ENCODE measurements at regions not wholly inside any gene's neighbourhood (a gene's known extent, or its start where the extent isn't known, plus 50 kb on each side); places are given as distances from the start of the nearest gene placed in this dataset.

DNA sequence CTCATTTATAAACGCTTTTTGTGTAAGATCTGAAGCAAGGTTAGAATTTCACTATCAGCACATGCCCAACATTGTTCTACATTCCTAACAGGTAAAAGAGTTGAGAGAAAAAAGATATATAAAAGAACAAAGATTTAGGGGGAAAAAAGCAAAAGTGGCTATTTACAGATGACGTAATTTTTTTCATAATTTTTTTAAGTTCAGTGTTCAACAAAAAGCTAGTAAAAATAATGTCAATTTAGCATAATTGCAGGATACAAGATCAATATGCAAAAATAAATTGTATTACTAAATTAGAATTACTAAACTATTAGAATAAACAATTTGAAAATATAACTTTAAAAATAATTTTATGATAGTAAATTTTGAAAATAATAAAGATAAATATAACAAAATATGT is 405.0 kb downstream of the SEMA3D start:
- Histone ChIP-seq H3K27me3 (ENCODE audit: low read depth, low read length) (no peaks in the 10 kb centered on the region), H3K4me3 (ENCODE audit: low read length) (no peak overlapping the region), H3K27ac (ENCODE audit: low read length) (no peak overlapping the region), H3K36me3 (replicated peaks; ENCODE audit: low read depth, low read length) (no peaks in the 10 kb centered on the region), H3K9me3 (ENCODE audit: insufficient read depth, low read length) (no peaks in the 10 kb centered on the region), H4K20me1 (ENCODE audit: insufficient read depth, low read length) (no peaks in the 10 kb centered on the region), H3K4me2 (ENCODE audit: low read length) (no peak overlapping the region), H3K9ac (ENCODE audit: low read length) (no peak overlapping the region), H3K79me2 (ENCODE audit: low read length) (no peaks in the 10 kb centered on the region), H2AFZ (ENCODE audit: low read depth, low read length) (no peak overlapping the region), H3K4me1 (ENCODE audit: low read length) (no peaks in the 10 kb centered on the region)
- TF ChIP-seq, protein P1, sequence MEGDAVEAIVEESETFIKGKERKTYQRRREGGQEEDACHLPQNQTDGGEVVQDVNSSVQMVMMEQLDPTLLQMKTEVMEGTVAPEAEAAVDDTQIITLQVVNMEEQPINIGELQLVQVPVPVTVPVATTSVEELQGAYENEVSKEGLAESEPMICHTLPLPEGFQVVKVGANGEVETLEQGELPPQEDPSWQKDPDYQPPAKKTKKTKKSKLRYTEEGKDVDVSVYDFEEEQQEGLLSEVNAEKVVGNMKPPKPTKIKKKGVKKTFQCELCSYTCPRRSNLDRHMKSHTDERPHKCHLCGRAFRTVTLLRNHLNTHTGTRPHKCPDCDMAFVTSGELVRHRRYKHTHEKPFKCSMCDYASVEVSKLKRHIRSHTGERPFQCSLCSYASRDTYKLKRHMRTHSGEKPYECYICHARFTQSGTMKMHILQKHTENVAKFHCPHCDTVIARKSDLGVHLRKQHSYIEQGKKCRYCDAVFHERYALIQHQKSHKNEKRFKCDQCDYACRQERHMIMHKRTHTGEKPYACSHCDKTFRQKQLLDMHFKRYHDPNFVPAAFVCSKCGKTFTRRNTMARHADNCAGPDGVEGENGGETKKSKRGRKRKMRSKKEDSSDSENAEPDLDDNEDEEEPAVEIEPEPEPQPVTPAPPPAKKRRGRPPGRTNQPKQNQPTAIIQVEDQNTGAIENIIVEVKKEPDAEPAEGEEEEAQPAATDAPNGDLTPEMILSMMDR (IDR thresholded peaks at IDR 0.05; ENCODE audit: low read depth, low read length) = no peak
- no peak for TF ChIP-seq EZH2phosphoT487 (IDR thresholded peaks at IDR 0.05; ENCODE audit: low read depth)

DNA sequence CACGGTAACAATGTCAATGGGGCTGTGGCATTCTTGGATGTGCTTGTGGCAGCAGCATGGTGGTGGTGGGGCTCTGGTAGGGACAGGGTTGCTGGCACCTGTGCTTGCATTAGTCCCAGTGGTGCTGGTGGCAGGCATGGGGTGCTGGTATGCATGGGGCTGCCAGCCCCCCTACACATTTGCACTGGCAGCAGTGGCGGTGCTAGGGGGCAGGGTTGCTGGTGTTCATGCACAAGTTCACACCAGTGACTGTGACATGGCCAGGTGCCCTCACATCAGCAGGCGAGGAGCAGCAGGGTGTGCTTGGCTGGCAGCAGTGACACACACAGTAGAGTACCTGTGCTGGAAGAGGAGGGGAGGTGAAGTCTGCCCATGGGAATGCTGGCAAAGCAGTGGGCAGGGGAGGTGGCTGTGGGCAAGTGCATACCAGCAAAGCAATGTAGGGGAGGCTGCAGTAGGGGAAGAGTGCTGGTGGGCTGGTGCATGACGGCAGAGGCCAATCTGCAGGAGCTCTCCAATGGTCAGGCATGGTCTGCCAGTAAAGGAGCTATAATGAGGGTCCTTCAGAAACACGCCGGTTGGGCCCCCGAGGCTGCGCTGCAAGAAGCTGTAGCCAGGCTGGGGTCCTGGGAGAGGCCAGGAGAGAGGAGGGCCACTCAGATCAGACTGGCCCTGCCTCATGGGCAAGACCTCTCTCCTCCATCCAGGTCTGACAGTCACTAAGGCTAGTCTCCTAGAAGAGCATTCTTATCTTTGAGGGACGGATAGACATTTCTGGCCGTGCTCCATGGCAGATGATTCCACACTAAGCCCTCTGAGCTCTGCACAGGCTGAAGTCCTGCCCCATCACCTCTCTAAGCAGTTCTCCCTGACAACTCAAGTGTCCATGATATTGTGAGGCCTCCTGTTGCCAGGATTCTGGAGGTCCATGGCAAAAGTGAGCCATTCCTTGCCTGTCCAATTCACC is 406.4 kb downstream of the SEMA3D start:
- no peak overlapping the region for H3K4me2 ChIP-seq (ENCODE audit: low read length)
- no peak for TF ChIP-seq EZH2phosphoT487 (IDR thresholded peaks at IDR 0.05; ENCODE audit: low read depth)
- TF ChIP-seq, protein P1 (IDR thresholded peaks at IDR 0.05; ENCODE audit: low read depth, low read length) = no peak
- no peak overlapping the region for H3K4me3 ChIP-seq (ENCODE audit: low read length)
- H3K36me3 ChIP-seq (replicated peaks; ENCODE audit: low read depth, low read length) = no peaks in the 10 kb centered on the region
- H2AFZ ChIP-seq (ENCODE audit: low read depth, low read length) = no peak overlapping the region
- H3K79me2 ChIP-seq (ENCODE audit: low read length) = no peaks in the 10 kb centered on the region
- H3K4me1 ChIP-seq (ENCODE audit: low read length) = no peaks in the 10 kb centered on the region
- no peaks in the 10 kb centered on the region for H4K20me1 ChIP-seq (ENCODE audit: insufficient read depth, low read length)
- H3K27ac ChIP-seq (ENCODE audit: low read length) = no peak overlapping the region
- no peak overlapping the region for H3K9ac ChIP-seq (ENCODE audit: low read length)
- H3K9me3 ChIP-seq (ENCODE audit: insufficient read depth, low read length) = no peaks in the 10 kb centered on the region
- no peaks in the 10 kb centered on the region for H3K27me3 ChIP-seq (ENCODE audit: low read depth, low read length)

DNA sequence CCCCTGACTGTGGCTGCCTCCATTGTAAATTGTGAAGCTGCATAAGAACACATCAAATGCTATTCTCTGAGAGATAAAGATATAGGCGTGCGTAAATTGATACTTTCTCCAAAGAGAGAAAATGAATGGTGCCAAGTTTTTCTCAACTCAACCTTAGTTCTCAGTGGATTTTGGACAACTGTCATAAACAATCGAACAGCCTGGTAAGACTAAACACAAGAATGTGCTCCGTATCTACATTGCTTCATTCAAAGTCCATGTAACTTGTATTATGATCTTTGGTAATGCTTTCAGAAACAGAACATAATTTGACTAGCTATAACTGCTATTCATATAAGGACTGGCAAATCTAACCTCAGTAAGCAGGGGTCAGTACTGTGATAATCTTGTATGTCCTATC is 429.1 kb downstream of the SEMA3D start:
- H3K79me2 ChIP-seq (ENCODE audit: low read length) = no peaks in the 10 kb centered on the region
- H3K4me2 ChIP-seq (ENCODE audit: low read length) = no peak overlapping the region
- no peak overlapping the region for H3K9ac ChIP-seq (ENCODE audit: low read length)
- no peaks in the 10 kb centered on the region for H4K20me1 ChIP-seq (ENCODE audit: insufficient read depth, low read length)
- no peak overlapping the region for H3K27ac ChIP-seq (ENCODE audit: low read length)
- no peaks in the 10 kb centered on the region for H3K9me3 ChIP-seq (ENCODE audit: insufficient read depth, low read length)
- H2AFZ ChIP-seq (ENCODE audit: low read depth, low read length) = no peak overlapping the region
- H3K36me3 ChIP-seq (replicated peaks; ENCODE audit: low read depth, low read length) = no peaks in the 10 kb centered on the region
- TF ChIP-seq, protein P1 (IDR thresholded peaks at IDR 0.05; ENCODE audit: low read depth, low read length) = no peak
- no peak for TF ChIP-seq EZH2phosphoT487 (IDR thresholded peaks at IDR 0.05; ENCODE audit: low read depth)
- H3K4me1 ChIP-seq (ENCODE audit: low read length) = no peaks in the 10 kb centered on the region
- H3K27me3 ChIP-seq (ENCODE audit: low read depth, low read length) = no peaks in the 10 kb centered on the region
- H3K4me3 ChIP-seq (ENCODE audit: low read length) = no peak overlapping the region

DNA sequence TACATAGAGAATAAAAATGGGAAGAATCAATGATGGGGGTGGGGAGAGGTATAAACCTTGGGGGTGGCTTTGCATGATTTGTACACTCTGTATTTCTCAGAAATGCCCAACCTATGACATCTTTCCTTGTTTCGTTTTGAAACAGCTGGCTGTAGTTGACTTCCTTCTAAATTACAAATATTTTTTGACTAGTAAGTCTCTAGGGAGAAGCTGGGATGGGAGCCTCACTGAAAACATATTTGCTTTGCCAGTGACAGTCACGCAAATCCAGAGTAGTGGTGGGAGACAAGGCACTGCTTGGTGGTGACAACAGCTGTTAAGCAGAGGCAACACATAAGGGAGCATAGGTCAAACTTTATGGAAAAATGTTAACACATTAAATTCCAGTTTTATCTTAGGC is 440.5 kb downstream of the SEMA3D start:
- Histone ChIP-seq H3K9me3 (ENCODE audit: insufficient read depth, low read length) (no peaks in the 10 kb centered on the region), H4K20me1 (ENCODE audit: insufficient read depth, low read length) (no peaks in the 10 kb centered on the region), H3K9ac (ENCODE audit: low read length) (no peak overlapping the region), H3K4me1 (ENCODE audit: low read length) (peaks cover 9% of the 10 kb centered on the region), H3K27me3 (ENCODE audit: low read depth, low read length) (no peaks in the 10 kb centered on the region), H3K4me2 (ENCODE audit: low read length) (peak overlapping the region; percentile 1; the same call in 1 of the 2 replicates), H3K4me3 (ENCODE audit: low read length) (no peak overlapping the region), H3K79me2 (ENCODE audit: low read length) (no peaks in the 10 kb centered on the region), H2AFZ (ENCODE audit: low read depth, low read length) (no peak overlapping the region), H3K36me3 (replicated peaks; ENCODE audit: low read depth, low read length) (no peaks in the 10 kb centered on the region), H3K27ac (ENCODE audit: low read length) (no peak overlapping the region)
- TF ChIP-seq, protein P1 (IDR thresholded peaks at IDR 0.05; ENCODE audit: low read depth, low read length) = no peak
- no peak for TF ChIP-seq EZH2phosphoT487 (IDR thresholded peaks at IDR 0.05; ENCODE audit: low read depth)

All from OCI-LY3 (cell line).